ENCODE measurements at regions not wholly inside any gene's neighbourhood (a gene's known extent, or its start where the extent isn't known, plus 50 kb on each side); places are given as distances from the start of the nearest gene placed in this dataset.

DNA sequence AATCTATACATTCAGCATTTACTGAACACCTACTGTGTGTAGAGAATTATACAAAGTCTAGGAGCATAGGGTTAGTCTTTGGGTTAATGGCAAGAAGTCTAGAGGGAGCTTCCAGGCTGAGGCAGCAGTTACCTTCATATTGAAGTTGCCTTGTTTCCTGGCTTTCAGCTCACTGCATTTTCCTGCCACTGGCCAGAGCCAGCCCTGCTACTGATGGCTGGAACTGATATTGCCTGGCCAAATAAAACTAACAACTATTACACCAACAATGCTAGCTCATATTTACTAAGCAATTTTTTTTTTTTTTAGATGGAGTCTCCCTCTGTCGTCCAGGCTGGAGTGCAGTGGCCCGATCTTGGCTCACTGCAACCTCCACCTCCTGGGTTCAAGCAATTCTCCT, 165.7 kb upstream of the ITGB1 start:
- H3K9me2 ChIP-seq (ENCODE audit: insufficient read depth), result no peaks in the 10 kb centered on the region
- intact Hi-C loops (cut with micrococcal nuclease; ENCODE audit: unreplicated experiment), result no loop called here
- no peak for TF ChIP-seq EZH2 (IDR thresholded peaks at IDR 0.05; ENCODE audit: low read depth)
- TF ChIP-seq, protein P1, sequence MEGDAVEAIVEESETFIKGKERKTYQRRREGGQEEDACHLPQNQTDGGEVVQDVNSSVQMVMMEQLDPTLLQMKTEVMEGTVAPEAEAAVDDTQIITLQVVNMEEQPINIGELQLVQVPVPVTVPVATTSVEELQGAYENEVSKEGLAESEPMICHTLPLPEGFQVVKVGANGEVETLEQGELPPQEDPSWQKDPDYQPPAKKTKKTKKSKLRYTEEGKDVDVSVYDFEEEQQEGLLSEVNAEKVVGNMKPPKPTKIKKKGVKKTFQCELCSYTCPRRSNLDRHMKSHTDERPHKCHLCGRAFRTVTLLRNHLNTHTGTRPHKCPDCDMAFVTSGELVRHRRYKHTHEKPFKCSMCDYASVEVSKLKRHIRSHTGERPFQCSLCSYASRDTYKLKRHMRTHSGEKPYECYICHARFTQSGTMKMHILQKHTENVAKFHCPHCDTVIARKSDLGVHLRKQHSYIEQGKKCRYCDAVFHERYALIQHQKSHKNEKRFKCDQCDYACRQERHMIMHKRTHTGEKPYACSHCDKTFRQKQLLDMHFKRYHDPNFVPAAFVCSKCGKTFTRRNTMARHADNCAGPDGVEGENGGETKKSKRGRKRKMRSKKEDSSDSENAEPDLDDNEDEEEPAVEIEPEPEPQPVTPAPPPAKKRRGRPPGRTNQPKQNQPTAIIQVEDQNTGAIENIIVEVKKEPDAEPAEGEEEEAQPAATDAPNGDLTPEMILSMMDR (conservative IDR thresholded peaks at IDR 0.05), result no peak
- no peak overlapping the region for H2AFZ ChIP-seq
- no peak for DNase-seq
- H3K27ac ChIP-seq, result no peak overlapping the region
- no peaks in the 10 kb centered on the region for H3K27me3 ChIP-seq (ENCODE audit: insufficient read depth, low read depth)
- H3K4me3 ChIP-seq, result no peak overlapping the region
- H3K36me3 ChIP-seq (ENCODE audit: low read depth), result no peaks in the 10 kb centered on the region
- H3K79me2 ChIP-seq (ENCODE audit: low read depth), result no peaks in the 10 kb centered on the region
- no peaks in the 10 kb centered on the region for H4K20me1 ChIP-seq (ENCODE audit: insufficient read depth)
- BruUV-seq (replicated peaks), result no TSS peak
- ChIA-PET CTCF (no interaction called here), POLR2A (ENCODE audit: unreplicated experiment) (no interaction called here)
- no peaks in the 10 kb centered on the region for H3K9me3 ChIP-seq (ENCODE audit: insufficient read depth, low read depth)
- no peaks in the 10 kb centered on the region for H3K4me1 ChIP-seq (replicated peaks; ENCODE audit: insufficient read depth)
- no peak overlapping the region for H3K4me2 ChIP-seq
- H3F3A ChIP-seq (ENCODE audit: insufficient read depth, low read depth), result no peaks in the 10 kb centered on the region

GRCh38 chr10:33122014-33122809, 164.2 kb upstream of the ITGB1 start:
- no peaks in the 10 kb centered on the region for H3K9me2 ChIP-seq (ENCODE audit: insufficient read depth)
- H3K4me1 ChIP-seq (replicated peaks; ENCODE audit: insufficient read depth), result no peaks in the 10 kb centered on the region
- H3K36me3 ChIP-seq (ENCODE audit: low read depth), result no peaks in the 10 kb centered on the region
- H3K4me3 ChIP-seq, result no peak overlapping the region
- no peak overlapping the region for H2AFZ ChIP-seq
- no peak overlapping the region for H3K4me2 ChIP-seq
- no peaks in the 10 kb centered on the region for H3K27me3 ChIP-seq (ENCODE audit: insufficient read depth, low read depth)
- CTCF ChIA-PET, result no interaction called here
- BruUV-seq (replicated peaks), result no TSS peak
- no peak overlapping the region for H3K27ac ChIP-seq
- H3K9me3 ChIP-seq (ENCODE audit: insufficient read depth, low read depth), result no peaks in the 10 kb centered on the region
- H3F3A ChIP-seq (ENCODE audit: insufficient read depth, low read depth), result no peaks in the 10 kb centered on the region
- H4K20me1 ChIP-seq (ENCODE audit: insufficient read depth), result no peaks in the 10 kb centered on the region
- no peaks in the 10 kb centered on the region for H3K79me2 ChIP-seq (ENCODE audit: low read depth)
- intact Hi-C loops (cut with micrococcal nuclease; ENCODE audit: unreplicated experiment), result no loop called here
- POLR2A ChIA-PET (ENCODE audit: unreplicated experiment), result no interaction called here
- TF ChIP-seq EZH2 (IDR thresholded peaks at IDR 0.05; ENCODE audit: low read depth), result no peak
- TF ChIP-seq, protein P1 (conservative IDR thresholded peaks at IDR 0.05), result no peak
- DNase-seq, result no peak

DNA sequence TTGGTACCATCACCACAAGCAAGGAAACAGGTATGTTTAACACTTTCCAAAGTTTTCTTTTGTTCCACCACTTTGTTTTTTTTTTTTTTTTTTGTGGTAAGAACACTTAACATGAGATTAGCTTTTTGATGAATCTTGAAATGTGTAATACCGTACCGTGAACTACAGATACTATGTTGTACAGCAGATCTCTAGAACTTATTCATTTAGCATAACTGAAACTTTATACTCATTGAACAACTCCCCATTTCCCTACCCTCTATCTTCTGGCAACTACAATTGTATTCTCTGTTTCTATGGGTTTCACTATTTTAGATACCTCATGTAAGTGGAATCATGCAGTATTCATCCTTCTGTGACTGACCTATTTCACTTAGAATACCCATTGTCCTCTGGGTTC, 162.7 kb upstream of the ITGB1 start:
- Histone ChIP-seq H4K20me1 (ENCODE audit: insufficient read depth) (no peaks in the 10 kb centered on the region), H3K9me2 (ENCODE audit: insufficient read depth) (no peaks in the 10 kb centered on the region), H3K4me2 (no peak overlapping the region), H2AFZ (no peak overlapping the region), H3K27ac (no peak overlapping the region), H3K9me3 (ENCODE audit: insufficient read depth, low read depth) (no peaks in the 10 kb centered on the region), H3K4me3 (no peak overlapping the region), H3F3A (ENCODE audit: insufficient read depth, low read depth) (no peaks in the 10 kb centered on the region), H3K4me1 (replicated peaks; ENCODE audit: insufficient read depth) (0 out of 2 replicates have a peak, but pooled peaks cover 8% of the 10 kb centered on the region), H3K27me3 (ENCODE audit: insufficient read depth, low read depth) (no peaks in the 10 kb centered on the region), H3K36me3 (ENCODE audit: low read depth) (no peaks in the 10 kb centered on the region), H3K79me2 (ENCODE audit: low read depth) (no peaks in the 10 kb centered on the region)
- ChIA-PET POLR2A (ENCODE audit: unreplicated experiment) (no interaction called here), CTCF (no interaction called here)
- no peak for DNase-seq
- no TSS peak for BruUV-seq (replicated peaks)
- intact Hi-C loops (cut with micrococcal nuclease; ENCODE audit: unreplicated experiment), result no loop called here
- TF ChIP-seq, protein P1 (conservative IDR thresholded peaks at IDR 0.05), result no peak
- TF ChIP-seq EZH2 (IDR thresholded peaks at IDR 0.05; ENCODE audit: low read depth), result no peak

Data from PC-9 (cell line).